ENCODE measurements at regions not wholly inside any gene's neighbourhood (a gene's known extent, or its start where the extent isn't known, plus 50 kb on each side); places are given as distances from the start of the nearest gene placed in this dataset.

GRCh38 chr6:18785810-18786490 is 398.8 kb downstream of the RNF144B start:
- DNase-seq: no peak

DNA sequence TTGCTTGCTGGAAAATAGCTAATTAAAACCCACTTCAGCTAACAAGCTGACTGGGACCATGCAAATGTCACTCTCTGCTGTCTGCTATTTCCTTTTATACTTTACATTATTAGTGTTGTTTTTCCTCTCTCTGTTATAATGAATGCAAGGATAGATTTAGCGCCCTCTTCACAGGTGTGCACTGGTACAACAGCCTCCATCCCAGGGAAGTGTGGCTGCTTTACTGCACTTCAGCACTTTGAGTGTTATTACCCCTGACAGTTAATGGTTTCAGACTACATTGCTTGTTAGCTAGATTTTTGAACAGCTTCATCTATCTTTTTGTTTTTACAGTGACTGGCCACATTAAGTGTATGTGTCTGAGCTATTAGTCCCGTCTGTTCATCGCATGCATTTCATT is 405.7 kb downstream of the RNF144B start:
- DNase-seq: no peak

DNA sequence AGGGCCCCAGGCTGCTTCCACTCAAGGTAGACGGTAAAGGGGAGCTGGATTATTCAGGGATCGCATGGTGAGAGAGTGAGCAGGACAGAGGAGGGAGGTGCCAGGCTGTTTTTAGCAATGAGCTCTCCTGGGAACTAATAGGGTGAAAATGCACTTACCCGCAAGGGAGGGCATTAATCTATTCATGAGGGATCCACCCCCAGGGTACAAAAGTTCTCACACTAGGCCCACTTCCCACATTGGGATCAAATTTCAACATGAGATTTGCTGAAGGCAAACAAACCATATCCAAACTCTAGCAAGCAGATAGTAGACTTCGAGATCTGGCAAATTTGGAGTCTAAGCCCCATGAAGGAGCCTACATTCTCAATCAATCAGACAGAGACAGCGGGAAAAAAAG is 408.6 kb downstream of the RNF144B start:
- no peak for DNase-seq

DNA sequence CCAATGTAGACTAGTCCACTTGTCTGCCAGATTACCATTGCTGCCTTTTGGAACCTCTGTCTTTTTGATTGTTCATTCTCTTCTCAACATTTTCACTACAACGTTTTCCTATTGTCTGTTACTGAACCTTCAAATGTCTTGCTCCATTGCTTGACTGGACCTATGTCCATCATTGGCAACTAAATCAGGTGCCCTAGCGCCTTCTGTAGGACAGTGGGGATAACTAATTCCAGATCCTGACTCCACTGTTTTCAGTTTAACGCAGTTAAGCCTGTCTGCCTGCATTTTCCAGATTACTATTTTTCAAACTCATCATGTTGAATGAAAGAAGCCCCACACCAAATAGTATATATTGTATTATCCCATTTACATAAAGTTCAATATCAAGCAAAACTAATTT is 433.6 kb downstream of the RNF144B start:
- no peak for DNase-seq

GRCh38 chr6:18823782-18824386 is 436.7 kb downstream of the RNF144B start:
- no peak for DNase-seq

DNA sequence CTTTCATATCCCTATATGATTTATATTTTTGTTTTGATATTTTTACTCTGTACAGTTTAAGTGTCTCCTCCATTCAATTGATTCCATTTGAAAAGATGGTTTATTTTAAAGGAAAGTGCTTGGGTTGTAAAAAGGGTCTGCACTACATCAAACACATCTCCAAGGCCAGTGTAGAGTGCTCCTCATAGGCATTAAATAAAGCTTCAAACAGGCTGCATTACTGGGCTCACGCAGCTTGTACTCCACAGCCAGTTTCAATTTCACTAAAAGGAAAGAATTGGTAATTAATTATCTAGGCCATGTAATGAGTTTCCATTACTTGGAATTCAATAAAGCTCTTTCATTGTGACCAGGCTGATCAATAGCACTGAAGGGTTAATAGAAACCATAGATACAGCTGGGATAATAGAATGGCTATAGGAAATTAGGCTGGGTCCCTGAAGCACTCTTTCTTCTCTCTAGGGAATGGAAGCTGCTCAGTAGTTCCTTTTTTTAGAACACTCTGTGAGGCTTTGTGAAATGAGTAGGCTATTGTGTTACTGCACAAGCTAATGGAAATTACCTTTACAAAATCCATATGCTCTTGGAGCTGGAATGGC is 442.2 kb downstream of the RNF144B start:
- DNase-seq: no peak

- DNase-seq: no peak
Observed at GRCh38 chr6:18835976-18836375, 448.8 kb downstream of the RNF144B start.

DNA sequence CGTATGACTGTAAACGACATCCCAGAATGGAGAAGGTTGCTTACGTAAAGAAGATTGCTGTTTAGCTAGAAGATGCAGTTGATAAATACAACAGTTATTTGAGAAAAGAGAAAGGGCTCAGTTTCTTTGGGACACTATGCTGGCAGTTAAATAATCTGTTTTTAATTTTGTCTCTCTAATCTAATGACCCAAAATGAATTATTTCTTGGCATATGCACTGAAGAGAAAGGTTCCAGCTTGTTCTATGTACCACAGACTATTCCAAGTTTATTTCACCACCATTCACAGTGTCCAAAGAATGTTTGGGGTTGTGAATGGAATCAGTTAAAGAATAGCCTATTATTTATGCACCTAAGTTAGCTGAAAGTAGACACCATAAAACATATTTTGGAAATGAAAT is 449.9 kb downstream of the RNF144B start:
- no peak for DNase-seq

DNA sequence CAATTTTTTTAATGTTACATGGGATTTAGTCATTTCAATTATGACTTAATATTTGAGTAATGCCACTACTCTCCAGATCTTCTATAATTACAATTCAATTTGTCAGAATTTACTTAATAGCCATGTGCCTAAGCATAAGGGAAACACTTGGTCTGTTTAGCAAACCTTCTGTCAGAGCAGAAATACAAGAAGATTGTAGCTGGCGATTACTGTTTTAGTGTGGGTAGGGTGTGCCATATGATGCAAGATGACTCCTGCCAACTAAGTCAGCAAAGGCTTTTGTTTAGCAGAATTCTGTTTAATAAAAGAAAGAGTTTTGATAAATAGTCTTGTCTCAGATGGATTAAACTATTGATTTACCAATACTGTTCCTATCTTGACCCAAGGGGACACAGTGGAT is 455.4 kb downstream of the RNF144B start:
- no peak for DNase-seq

- DNase-seq: no peak
Observed at GRCh38 chr6:18845896-18846295, 458.7 kb downstream of the RNF144B start.

DNA sequence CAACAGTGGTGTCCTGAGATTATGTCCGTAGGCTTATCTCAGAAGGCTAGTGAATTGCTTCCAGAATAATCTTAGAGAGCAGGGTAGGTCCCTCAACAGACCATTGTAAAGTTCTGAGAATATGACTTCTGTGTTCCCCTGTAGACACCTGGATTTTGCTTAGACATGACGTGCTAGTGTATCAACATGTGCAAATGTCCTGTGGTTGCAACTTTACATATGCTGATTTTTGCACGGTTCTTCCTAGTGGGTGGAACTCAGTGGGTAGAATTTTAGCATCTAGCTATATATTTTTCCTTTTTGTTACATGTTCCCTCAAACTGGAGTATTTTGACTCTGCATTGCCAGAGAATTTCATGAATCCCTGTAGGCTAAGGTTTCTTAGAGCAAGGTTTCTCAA is 459.2 kb downstream of the RNF144B start:
- no peak for DNase-seq

DNA sequence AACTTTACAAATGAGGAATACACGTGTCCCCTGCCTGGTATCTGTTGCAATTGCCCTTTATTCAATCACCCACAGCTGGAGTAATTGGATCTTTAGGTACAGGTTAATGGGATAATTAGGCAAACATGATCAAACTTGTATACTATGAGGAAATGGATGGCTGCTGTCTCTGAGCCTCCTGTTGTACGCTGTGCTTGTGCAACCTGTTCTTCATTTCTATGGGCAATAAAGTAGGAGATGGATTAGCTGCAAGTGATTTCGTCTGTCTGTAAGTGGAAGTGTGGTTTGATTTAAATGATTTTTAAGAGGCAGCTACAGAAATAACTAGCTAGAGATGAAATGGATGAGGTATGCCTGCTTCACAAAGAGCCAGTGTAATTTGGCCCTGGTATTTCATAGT is 474.1 kb downstream of the RNF144B start:
- DNase-seq: no peak

DNA sequence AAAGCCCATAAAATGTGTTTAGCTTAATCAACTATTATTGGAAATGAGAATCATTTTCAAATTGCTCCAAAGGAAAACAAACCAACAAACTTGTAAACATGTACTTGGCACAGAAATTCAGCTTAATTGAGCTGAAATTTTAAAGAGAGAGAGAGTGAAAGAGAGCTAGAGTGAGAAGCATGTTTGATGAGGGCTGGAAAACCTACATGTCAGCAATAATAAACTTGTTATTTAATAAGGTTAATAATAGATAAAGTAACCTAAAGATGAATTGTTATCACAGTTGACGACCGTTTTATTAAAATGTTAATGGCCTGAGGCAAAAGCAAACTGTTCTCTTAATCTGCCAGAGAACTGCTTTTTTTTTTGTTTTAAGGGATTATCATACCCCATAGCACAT is 496.1 kb downstream of the RNF144B start:
- no peak for DNase-seq

GRCh38 chr6:18883851-18884250 is 496.7 kb downstream of the RNF144B start:
- no peak for DNase-seq

GRCh38 chr6:18893540-18894269 is 506.6 kb downstream of the RNF144B start:
- no peak for DNase-seq

DNA sequence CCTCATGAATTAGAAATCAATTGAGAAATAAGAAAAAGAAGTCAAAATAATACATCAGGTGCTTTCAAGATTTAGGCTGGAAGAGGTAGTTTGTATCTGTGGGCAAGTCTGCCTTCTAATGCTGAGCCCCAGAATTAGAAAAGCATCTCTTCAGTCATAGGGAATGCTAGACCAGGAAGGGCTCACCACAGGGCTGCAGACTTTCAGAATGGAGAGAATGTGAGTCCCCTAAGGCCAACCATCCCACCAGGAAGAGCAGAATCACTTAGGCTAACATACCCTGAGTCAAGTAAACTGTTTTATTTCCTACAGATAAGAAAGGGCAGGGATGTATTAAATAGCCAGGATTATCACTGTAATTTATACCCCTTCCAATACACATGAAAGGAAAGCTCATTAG is 510.2 kb downstream of the RNF144B start:
- DNase-seq: no peak

- no peak for DNase-seq
Observed at GRCh38 chr6:18904681-18905080, 517.5 kb downstream of the RNF144B start.

- no peak for DNase-seq
Observed at GRCh38 chr6:18920701-18921100, 533.6 kb downstream of the RNF144B start.

DNA sequence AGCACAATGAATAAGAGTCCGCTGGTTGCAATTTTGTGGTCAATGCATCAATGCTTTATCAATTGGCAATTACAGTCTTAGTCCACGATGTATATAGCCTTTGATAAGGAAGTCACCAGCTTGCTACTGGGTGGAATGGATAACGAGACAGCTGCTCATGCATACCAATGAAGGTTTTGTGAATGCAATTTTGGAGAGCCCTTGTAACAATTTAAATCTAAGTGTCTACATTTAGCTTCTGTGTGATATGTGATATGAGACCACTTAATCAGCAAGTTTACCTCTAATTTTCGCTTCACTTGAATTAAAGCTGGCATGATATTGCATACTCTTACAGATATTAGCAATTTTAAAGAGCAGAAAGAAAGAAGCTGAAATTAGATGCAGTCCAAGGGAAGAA is 543.9 kb downstream of the RNF144B start:
- DNase-seq: no peak

DNA sequence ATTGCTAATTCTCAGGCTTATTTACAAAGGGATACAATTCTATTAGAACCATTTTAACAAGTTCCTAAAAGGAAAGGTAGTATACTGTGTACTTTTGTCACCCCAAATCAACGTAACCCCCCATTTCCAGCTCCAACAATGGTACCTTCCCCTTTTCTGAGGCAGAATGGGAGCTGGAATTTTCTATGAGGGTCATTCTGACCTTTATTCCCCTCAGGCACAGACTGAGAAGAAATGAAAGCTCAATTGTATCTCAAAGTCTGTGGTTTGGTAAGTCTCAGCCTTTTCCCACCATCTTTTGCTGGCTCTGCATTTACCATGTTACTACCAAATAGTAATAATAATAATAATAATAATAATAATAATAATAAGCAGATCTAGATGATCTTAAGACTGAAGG is 571.0 kb downstream of the RNF144B start:
- DNase-seq: no peak

GRCh38 chr6:18961566-18961965 is 574.4 kb downstream of the RNF144B start:
- DNase-seq: no peak

DNA sequence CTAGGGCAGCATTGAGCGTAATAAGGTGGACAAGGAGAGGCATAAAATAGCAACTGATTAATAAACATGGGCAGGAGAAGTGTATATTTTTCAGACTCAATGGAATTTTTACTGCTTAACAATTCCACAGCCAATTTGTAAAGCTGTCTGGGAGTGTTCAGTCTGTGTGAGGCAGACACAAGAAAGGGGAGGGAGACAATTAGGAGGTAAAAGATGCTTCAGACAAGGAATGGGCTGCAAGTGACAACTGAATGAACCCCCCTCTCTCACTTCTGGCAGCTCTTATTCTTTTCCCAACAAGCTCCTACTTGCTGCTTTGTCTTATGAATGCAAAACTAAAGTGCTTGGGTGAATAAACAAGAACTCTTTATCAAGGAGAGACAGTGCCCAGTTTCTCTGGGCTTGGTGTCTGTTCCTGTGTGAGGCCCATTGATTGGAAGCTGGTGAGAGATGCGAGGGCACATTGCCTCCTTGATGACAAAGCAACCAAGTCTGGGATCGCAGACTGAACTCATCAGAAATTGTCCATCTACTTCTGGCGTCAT is 575.3 kb downstream of the RNF144B start:
- no peak for DNase-seq

DNA sequence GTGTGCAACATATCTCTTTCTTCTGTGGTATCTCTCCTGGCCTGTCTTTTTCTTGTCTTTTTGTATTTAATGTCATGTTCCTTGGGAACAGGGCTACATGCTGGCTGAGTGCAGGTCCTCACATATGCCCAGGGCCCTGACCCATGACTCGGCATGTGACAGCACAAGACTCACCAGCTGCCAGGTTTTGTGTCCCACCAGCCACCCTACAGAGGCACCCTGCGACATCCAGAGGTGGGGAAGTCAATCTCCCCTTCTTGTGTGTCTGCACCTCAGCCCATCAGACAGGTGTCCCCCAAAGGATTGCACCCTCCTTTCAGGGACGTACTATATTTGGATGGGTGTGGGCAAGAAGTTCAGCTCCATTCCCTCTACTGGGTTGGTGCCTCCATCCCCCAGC is 576.3 kb downstream of the RNF144B start:
- DNase-seq: no peak

DNA sequence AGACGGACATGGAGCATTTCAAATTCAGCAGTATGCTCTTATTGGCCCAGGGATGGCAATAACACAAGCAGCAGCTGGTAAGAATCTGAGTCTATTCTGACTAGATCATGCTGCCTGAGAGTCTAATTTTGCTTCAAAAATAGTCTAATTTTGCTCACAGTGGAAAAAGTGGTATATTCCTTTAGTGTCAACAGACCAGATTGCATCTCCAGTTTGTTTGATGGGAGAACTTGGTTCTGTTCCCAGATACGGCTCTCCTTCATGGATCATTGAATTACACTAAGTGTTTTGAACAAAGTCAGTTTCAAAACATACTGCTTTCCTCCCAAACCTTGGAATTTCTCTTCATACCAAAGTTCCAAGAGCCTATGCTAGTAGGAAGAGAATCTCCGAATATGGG is 586.1 kb downstream of the RNF144B start:
- DNase-seq: no peak
